ENCODE measurements at regions not wholly inside any gene's neighbourhood (a gene's known extent, or its start where the extent isn't known, plus 50 kb on each side); places are given as distances from the start of the nearest gene placed in this dataset.

- no peak overlapping the region for H2AFZ ChIP-seq (ENCODE audit: low read length)
- no peaks in the 10 kb centered on the region for H4K20me1 ChIP-seq (ENCODE audit: insufficient read depth, low read length)
- H3K27me3 ChIP-seq (replicated peaks; ENCODE audit: insufficient read depth, low read length) = no peaks in the 10 kb centered on the region
- DNase-seq = no peak
- no peaks in the 10 kb centered on the region for H3F3A ChIP-seq (ENCODE audit: insufficient read depth, low read length)
- H3K79me2 ChIP-seq (ENCODE audit: low read length) = no peaks in the 10 kb centered on the region
- no peaks in the 10 kb centered on the region for H3K9me2 ChIP-seq (replicated peaks; ENCODE audit: insufficient read depth, low read length)
- H3K36me3 ChIP-seq (replicated peaks; ENCODE audit: insufficient read depth, low read length) = no peaks in the 10 kb centered on the region
- TF ChIP-seq CTCF (IDR thresholded peaks at IDR 0.05; ENCODE audit: low read length) (no peak), EZH2 (optimal IDR thresholded peaks at IDR 0.05; ENCODE audit: low read depth, low read length) (no peak), EZH2phosphoT487 (IDR thresholded peaks at IDR 0.05; ENCODE audit: low read length) (no peak)
- no peak overlapping the region for H3K4me3 ChIP-seq (ENCODE audit: low read length)
- H3K27ac ChIP-seq (ENCODE audit: low read length) = no peak overlapping the region
- H3K4me1 ChIP-seq (ENCODE audit: low read length) = no peaks in the 10 kb centered on the region
- H3K9ac ChIP-seq (ENCODE audit: low read length) = no peak overlapping the region
- H3K4me2 ChIP-seq (ENCODE audit: low read depth, low read length) = no peak overlapping the region
- no peaks in the 10 kb centered on the region for H3K9me3 ChIP-seq (replicated peaks; ENCODE audit: insufficient read depth, low read length)
Measured at GRCh38 chr17:13749166-13749890, 147.6 kb upstream of the HS3ST3A1 start.

GRCh38 chr17:13749891-13750235 lies 148.1 kb upstream of the HS3ST3A1 start:
- Histone ChIP-seq H2AFZ (ENCODE audit: low read length) (no peak overlapping the region), H3K9me2 (replicated peaks; ENCODE audit: insufficient read depth, low read length) (no peaks in the 10 kb centered on the region), H3K4me1 (ENCODE audit: low read length) (no peaks in the 10 kb centered on the region), H3K36me3 (replicated peaks; ENCODE audit: insufficient read depth, low read length) (no peaks in the 10 kb centered on the region), H3K27me3 (replicated peaks; ENCODE audit: insufficient read depth, low read length) (no peaks in the 10 kb centered on the region), H3K4me3 (ENCODE audit: low read length) (no peak overlapping the region), H4K20me1 (ENCODE audit: insufficient read depth, low read length) (no peaks in the 10 kb centered on the region), H3K27ac (ENCODE audit: low read length) (no peak overlapping the region), H3K4me2 (ENCODE audit: low read depth, low read length) (no peak overlapping the region), H3F3A (ENCODE audit: insufficient read depth, low read length) (no peaks in the 10 kb centered on the region), H3K9ac (ENCODE audit: low read length) (no peak overlapping the region), H3K9me3 (replicated peaks; ENCODE audit: insufficient read depth, low read length) (no peaks in the 10 kb centered on the region), H3K79me2 (ENCODE audit: low read length) (no peaks in the 10 kb centered on the region)
- no peak for DNase-seq
- TF ChIP-seq EZH2 (optimal IDR thresholded peaks at IDR 0.05; ENCODE audit: low read depth, low read length) = no peak

- Histone ChIP-seq H3K4me3 (ENCODE audit: low read length) (no peak overlapping the region), H3F3A (ENCODE audit: insufficient read depth, low read length) (no peaks in the 10 kb centered on the region), H4K20me1 (ENCODE audit: insufficient read depth, low read length) (no peaks in the 10 kb centered on the region), H3K79me2 (ENCODE audit: low read length) (no peaks in the 10 kb centered on the region), H3K4me1 (ENCODE audit: low read length) (no peaks in the 10 kb centered on the region), H3K9me2 (replicated peaks; ENCODE audit: insufficient read depth, low read length) (no peaks in the 10 kb centered on the region), H3K9me3 (replicated peaks; ENCODE audit: insufficient read depth, low read length) (no peaks in the 10 kb centered on the region), H2AFZ (ENCODE audit: low read length) (no peak overlapping the region), H3K27me3 (replicated peaks; ENCODE audit: insufficient read depth, low read length) (no peaks in the 10 kb centered on the region), H3K27ac (ENCODE audit: low read length) (no peak overlapping the region), H3K9ac (ENCODE audit: low read length) (no peak overlapping the region), H3K36me3 (replicated peaks; ENCODE audit: insufficient read depth, low read length) (no peaks in the 10 kb centered on the region), H3K4me2 (ENCODE audit: low read depth, low read length) (no peak overlapping the region)
- no peak for TF ChIP-seq EZH2 (optimal IDR thresholded peaks at IDR 0.05; ENCODE audit: low read depth, low read length)
- no peak for TF ChIP-seq CTCF (IDR thresholded peaks at IDR 0.05; ENCODE audit: low read length)
- no peak for TF ChIP-seq EZH2phosphoT487 (IDR thresholded peaks at IDR 0.05; ENCODE audit: low read length)
- DNase-seq = no peak
Measured at GRCh38 chr17:13750816-13751793, 149.4 kb upstream of the HS3ST3A1 start.
